ENCODE measurements at regions not wholly inside any gene's neighbourhood (a gene's known extent, or its start where the extent isn't known, plus 50 kb on each side); places are given as distances from the start of the nearest gene placed in this dataset.

DNA sequence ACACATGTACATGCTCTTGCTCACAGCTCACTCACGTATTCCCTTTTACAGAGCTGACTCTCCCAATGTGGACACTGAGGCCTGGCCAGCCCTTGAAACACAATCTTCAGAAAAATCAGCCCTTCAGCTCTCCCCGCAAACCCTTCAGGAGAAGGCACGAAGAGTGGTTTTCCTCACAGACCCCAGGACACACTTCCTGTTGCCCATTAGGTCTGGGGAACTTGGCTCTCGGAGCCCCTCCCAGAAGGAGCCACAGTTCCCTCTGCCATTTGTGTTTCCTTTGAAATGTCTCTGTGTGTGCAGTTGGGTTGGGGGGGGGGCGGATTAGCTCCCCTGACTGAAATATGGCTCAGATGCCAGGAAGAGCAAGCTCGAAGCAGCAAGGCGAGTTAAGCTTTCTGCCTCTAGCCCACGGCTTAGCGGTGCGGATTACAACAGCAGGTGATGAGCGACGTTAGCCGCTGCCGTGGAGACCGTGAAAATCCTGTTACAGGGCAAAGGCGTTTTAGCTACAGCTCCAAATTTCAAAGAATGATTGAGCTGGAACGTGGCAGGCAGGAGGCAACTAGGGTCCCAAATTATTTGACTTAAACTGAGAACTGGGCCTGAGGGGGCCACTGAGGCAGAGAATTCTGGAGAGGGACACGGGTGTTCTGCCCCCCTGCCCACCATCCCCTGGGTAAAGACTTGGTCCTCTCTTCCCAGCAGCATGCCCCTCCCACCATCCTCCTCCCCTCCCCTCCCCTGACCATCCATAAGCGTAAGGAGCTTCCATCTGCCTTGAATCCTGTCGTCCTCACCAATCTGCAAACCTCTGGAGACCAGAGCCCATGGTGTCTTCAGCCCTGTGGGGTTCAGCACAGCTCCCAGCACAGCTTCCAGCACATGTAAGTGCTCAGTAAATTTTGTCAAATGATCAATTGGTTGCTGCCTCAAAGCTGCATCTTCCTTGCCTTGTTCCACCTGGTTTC lies 598.6 kb downstream of the BUD13 start:
- H4K20me1 ChIP-seq (ENCODE audit: control insufficient read depth, extremely low read depth, insufficient read depth, low read length), result no peaks in the 10 kb centered on the region
- H3K36me3 ChIP-seq (ENCODE audit: control insufficient read depth, insufficient read depth, low read length), result no peaks in the 10 kb centered on the region
- H3K79me2 ChIP-seq (ENCODE audit: control insufficient read depth, insufficient read depth, low read length), result no peaks in the 10 kb centered on the region
- DNase-seq (ENCODE audit: low read depth in 2 of 2), result no peak
- no peaks in the 10 kb centered on the region for H3K27me3 ChIP-seq (ENCODE audit: control insufficient read depth, insufficient read depth, low read length)
- H3K27ac ChIP-seq (ENCODE audit: insufficient read depth, low read length), result no peak overlapping the region
- H3K4me3 ChIP-seq (replicated peaks in 1 of 4; ENCODE audit: control extremely low read depth in 1 of 4, insufficient read depth in 1 of 4, low read depth in 3 of 4, low read length in 4 of 4), result no peak overlapping the region
- no peaks in the 10 kb centered on the region for H3K9me3 ChIP-seq (ENCODE audit: control insufficient read depth, insufficient read depth, low read depth, low read length)
- TF ChIP-seq, protein P1, sequence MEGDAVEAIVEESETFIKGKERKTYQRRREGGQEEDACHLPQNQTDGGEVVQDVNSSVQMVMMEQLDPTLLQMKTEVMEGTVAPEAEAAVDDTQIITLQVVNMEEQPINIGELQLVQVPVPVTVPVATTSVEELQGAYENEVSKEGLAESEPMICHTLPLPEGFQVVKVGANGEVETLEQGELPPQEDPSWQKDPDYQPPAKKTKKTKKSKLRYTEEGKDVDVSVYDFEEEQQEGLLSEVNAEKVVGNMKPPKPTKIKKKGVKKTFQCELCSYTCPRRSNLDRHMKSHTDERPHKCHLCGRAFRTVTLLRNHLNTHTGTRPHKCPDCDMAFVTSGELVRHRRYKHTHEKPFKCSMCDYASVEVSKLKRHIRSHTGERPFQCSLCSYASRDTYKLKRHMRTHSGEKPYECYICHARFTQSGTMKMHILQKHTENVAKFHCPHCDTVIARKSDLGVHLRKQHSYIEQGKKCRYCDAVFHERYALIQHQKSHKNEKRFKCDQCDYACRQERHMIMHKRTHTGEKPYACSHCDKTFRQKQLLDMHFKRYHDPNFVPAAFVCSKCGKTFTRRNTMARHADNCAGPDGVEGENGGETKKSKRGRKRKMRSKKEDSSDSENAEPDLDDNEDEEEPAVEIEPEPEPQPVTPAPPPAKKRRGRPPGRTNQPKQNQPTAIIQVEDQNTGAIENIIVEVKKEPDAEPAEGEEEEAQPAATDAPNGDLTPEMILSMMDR (conservative IDR thresholded peaks at IDR 0.05 in 1 of 2, IDR thresholded peaks at IDR 0.05 in 1 of 2; ENCODE audit: low read depth in 1 of 2, low read length in 2 of 2), result no peak
- no peak for TF ChIP-seq EZH2 (IDR thresholded peaks at IDR 0.05; ENCODE audit: low read length, missing control alignments)
- no peaks in the 10 kb centered on the region for H3K4me1 ChIP-seq (ENCODE audit: control insufficient read depth, extremely low read depth, insufficient read depth, low read length)
- H3K4me2 ChIP-seq (ENCODE audit: extremely low read depth, insufficient read depth, low read length), result no peak overlapping the region
- no peak overlapping the region for H3K9ac ChIP-seq (ENCODE audit: insufficient read depth, low read length)
- no peak overlapping the region for H2AFZ ChIP-seq (ENCODE audit: low read length)

DNA sequence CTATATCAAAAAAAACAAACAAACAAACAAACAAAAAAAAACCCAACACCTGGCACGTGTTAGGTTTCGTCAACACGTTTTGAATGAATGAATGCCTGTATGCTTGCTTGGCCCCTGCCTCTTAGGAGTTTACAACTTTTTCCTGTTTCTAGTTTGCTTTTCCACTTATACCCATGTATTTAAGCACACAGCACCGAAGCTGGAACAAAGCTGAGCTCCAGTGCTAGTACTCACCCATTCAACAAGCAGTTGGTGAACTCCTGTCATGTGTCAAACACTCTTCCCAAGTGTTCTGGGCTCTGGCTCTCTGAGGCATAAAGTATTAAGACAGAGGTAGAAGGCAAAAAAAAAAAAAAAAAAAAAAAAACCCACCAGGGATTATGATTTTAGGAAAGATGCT lies 599.3 kb downstream of the BUD13 start:
- Histone ChIP-seq H2AFZ (ENCODE audit: low read length) (no peak overlapping the region), H3K36me3 (ENCODE audit: control insufficient read depth, insufficient read depth, low read length) (no peaks in the 10 kb centered on the region), H3K4me1 (ENCODE audit: control insufficient read depth, extremely low read depth, insufficient read depth, low read length) (no peaks in the 10 kb centered on the region), H3K27me3 (ENCODE audit: control insufficient read depth, insufficient read depth, low read length) (no peaks in the 10 kb centered on the region), H3K4me3 (replicated peaks in 1 of 4; ENCODE audit: control extremely low read depth in 1 of 4, insufficient read depth in 1 of 4, low read depth in 3 of 4, low read length in 4 of 4) (no peak overlapping the region), H3K9me3 (ENCODE audit: control insufficient read depth, insufficient read depth, low read depth, low read length) (no peaks in the 10 kb centered on the region), H3K9ac (ENCODE audit: insufficient read depth, low read length) (no peak overlapping the region), H3K4me2 (ENCODE audit: extremely low read depth, insufficient read depth, low read length) (no peak overlapping the region), H3K79me2 (ENCODE audit: control insufficient read depth, insufficient read depth, low read length) (no peaks in the 10 kb centered on the region), H3K27ac (ENCODE audit: insufficient read depth, low read length) (no peak overlapping the region), H4K20me1 (ENCODE audit: control insufficient read depth, extremely low read depth, insufficient read depth, low read length) (no peaks in the 10 kb centered on the region)
- DNase-seq (ENCODE audit: low read depth in 2 of 2), result no peak
- no peak for TF ChIP-seq EZH2 (IDR thresholded peaks at IDR 0.05; ENCODE audit: low read length, missing control alignments)
- TF ChIP-seq, protein P1 (conservative IDR thresholded peaks at IDR 0.05 in 1 of 2, IDR thresholded peaks at IDR 0.05 in 1 of 2; ENCODE audit: low read depth in 1 of 2, low read length in 2 of 2), result no peak

DNA sequence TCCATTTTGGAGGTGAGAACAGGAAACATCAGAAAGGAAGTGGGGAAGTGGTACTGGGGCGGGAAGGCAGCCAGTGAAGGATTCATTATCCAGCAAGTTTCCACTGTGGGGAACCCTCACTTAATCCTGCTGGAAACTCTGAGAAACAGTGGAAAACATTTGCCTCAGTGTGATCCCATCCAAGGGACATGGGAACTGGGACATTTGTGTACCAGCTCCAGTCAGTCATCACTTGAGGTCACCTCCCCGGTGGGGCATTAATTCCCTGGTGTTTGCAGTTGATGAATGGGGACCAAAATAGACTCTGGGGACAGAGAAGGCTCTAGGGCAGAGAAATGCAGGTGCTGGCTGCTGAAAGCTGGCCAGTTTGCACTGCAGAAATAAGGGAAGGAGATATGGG lies 599.9 kb downstream of the BUD13 start:
- Histone ChIP-seq H3K9ac (ENCODE audit: insufficient read depth, low read length) (no peak overlapping the region), H3K36me3 (ENCODE audit: control insufficient read depth, insufficient read depth, low read length) (no peaks in the 10 kb centered on the region), H3K4me3 (replicated peaks in 1 of 4; ENCODE audit: control extremely low read depth in 1 of 4, insufficient read depth in 1 of 4, low read depth in 3 of 4, low read length in 4 of 4) (no peak overlapping the region), H2AFZ (ENCODE audit: low read length) (no peak overlapping the region), H3K9me3 (ENCODE audit: control insufficient read depth, insufficient read depth, low read depth, low read length) (no peaks in the 10 kb centered on the region), H3K27me3 (ENCODE audit: control insufficient read depth, insufficient read depth, low read length) (no peaks in the 10 kb centered on the region), H3K4me1 (ENCODE audit: control insufficient read depth, extremely low read depth, insufficient read depth, low read length) (no peaks in the 10 kb centered on the region), H4K20me1 (ENCODE audit: control insufficient read depth, extremely low read depth, insufficient read depth, low read length) (no peaks in the 10 kb centered on the region), H3K79me2 (ENCODE audit: control insufficient read depth, insufficient read depth, low read length) (no peaks in the 10 kb centered on the region), H3K4me2 (ENCODE audit: extremely low read depth, insufficient read depth, low read length) (no peak overlapping the region), H3K27ac (ENCODE audit: insufficient read depth, low read length) (no peak overlapping the region)
- no peak for DNase-seq (ENCODE audit: low read depth in 2 of 2)
- no peak for TF ChIP-seq EZH2 (IDR thresholded peaks at IDR 0.05; ENCODE audit: low read length, missing control alignments)
- TF ChIP-seq, protein P1 (conservative IDR thresholded peaks at IDR 0.05 in 1 of 2, IDR thresholded peaks at IDR 0.05 in 1 of 2; ENCODE audit: low read depth in 1 of 2, low read length in 2 of 2), result no peak
